Panc1 (cell line): ENCODE measurements at regions not wholly inside any gene's neighbourhood (a gene's known extent, or its start where the extent isn't known, plus 50 kb on each side); places are given as distances from the start of the nearest gene placed in this dataset.

Source experiments
- ATAC-seq: fragments of 200-7000 bp; cut with Tn5 transposase; 2 replicates; pipeline ENCODE4 v1.9.1; 2020; ENCODE audit warnings: mild to moderate bottlenecking, moderate library complexity
- BruUV-seq: library from RNA; stranded (reverse); fragments of 400-500 nt; replicated peaks from 2 replicates; lab custom pipeline; 2021; lab: Mats Ljungman, UMichigan
- CTCF ChIA-PET: fragments of 300-600 bp; sonication (Branson Sonifier 250); formaldehyde crosslinking; loops from one replicate; lab custom pipeline; 2022; ENCODE audit warnings: antibody characterized with exemption; lab: Charles Lee
- POLR2A ChIA-PET: fragments of 300-600 bp; sonication (Branson Sonifier 250); formaldehyde crosslinking; loops from one replicate; lab custom pipeline; 2022; ENCODE audit warnings: antibody characterized with exemption; lab: Charles Lee
- DNase-seq: peaks from one replicate; pipeline ENCODE4 v3.0.0-alpha.2; 2010; ENCODE audit warnings: low read depth, low spot score
- H3K27ac ChIP-seq: 2 replicates; pipeline ENCODE4 v1.5.1; 2011; ENCODE audit warnings: mild to moderate bottlenecking, low read length, inconsistent platforms
- H3K27me3 ChIP-seq: fragments of 200-500 bp; sonication (Bioruptor generic); 2 replicates; pipeline ENCODE4 v1.6.0; 2014; ENCODE audit warnings: low read length, inconsistent platforms; ENCODE audit not compliant: control insufficient read depth, insufficient read depth
- H3K36me3 ChIP-seq: fragments of 200-500 bp; sonication (Bioruptor generic); 2 replicates; pipeline ENCODE4 v1.5.1; 2014; ENCODE audit warnings: inconsistent platforms, mild to moderate bottlenecking, low read length, moderate library complexity; ENCODE audit not compliant: control insufficient read depth, insufficient read depth
- H3K4me1 ChIP-seq: 2 replicates; pipeline ENCODE4 v1.5.1; 2011; ENCODE audit warnings: inconsistent platforms, mild to moderate bottlenecking, low read length, moderate library complexity; ENCODE audit not compliant: control insufficient read depth, insufficient read depth
- H3K4me3 ChIP-seq, 2 experiments: 2 replicates each; pipeline ENCODE4 v1.5.1; 2011 to 2012; ENCODE audit warnings: low read depth in 2 of 2, low read length in 2 of 2, mild to moderate bottlenecking in 2 of 2, inconsistent platforms in 1 of 2, moderate library complexity in 1 of 2
- H3K9me3 ChIP-seq: fragments of 200-500 bp; sonication (Bioruptor generic); 2 replicates; pipeline ENCODE4 v1.5.1; 2014; ENCODE audit warnings: low read depth, mild to moderate bottlenecking, inconsistent platforms, low read length, moderate library complexity; ENCODE audit not compliant: control insufficient read depth, insufficient read depth
- POLR2AphosphoS5 ChIP-seq: IDR thresholded peaks from 2 replicates; pipeline ENCODE4 v1.6.1; 2012; ENCODE audit warnings: mild to moderate bottlenecking, low read depth, low read length, moderate library complexity
- SIN3A ChIP-seq: IDR thresholded peaks from 2 replicates; pipeline ENCODE4 v1.6.1; 2012; ENCODE audit warnings: low read depth, mild to moderate bottlenecking, low read length, moderate library complexity, borderline replicate concordance; ENCODE audit not compliant: insufficient read depth
- TCF7L2 ChIP-seq: IDR thresholded peaks from 2 replicates; pipeline ENCODE4 v1.6.1; 2011; ENCODE audit warnings: mild to moderate bottlenecking, low read depth, low read length, inconsistent platforms
- in situ Hi-C: cut with HindIII; loops from 2 replicates; pipeline ENCODE4 v1.10.0; 2016; ENCODE audit warnings: low sequenced_read_pairs, low pct_unique_long_range_greater_than_20kb
- intact Hi-C: fragments of 100-400 bp; cut with micrococcal nuclease; formaldehyde crosslinking; loops from one replicate; pipeline ENCODE4 v1.10.0; 2022; ENCODE audit not compliant: unreplicated experiment
- TF ChIP-seq, protein P1 (sequence below), 2 experiments: IDR thresholded peaks; 2 replicates each; pipeline ENCODE4 v1.6.1; 2011 to 2012; ENCODE audit warnings: low read depth in 2 of 2, control low read depth in 1 of 2, low read length in 1 of 2, mild to moderate bottlenecking in 1 of 2, moderate library complexity in 1 of 2; ENCODE audit not compliant: insufficient read depth in 1 of 2

GRCh38 chr1:236332092-236332758 lies 50.5 kb upstream of the ERO1B start:
- no TSS peak for BruUV-seq
- TF ChIP-seq TCF7L2: no peak
- no peak for TF ChIP-seq SIN3A
- TF ChIP-seq, protein P1, sequence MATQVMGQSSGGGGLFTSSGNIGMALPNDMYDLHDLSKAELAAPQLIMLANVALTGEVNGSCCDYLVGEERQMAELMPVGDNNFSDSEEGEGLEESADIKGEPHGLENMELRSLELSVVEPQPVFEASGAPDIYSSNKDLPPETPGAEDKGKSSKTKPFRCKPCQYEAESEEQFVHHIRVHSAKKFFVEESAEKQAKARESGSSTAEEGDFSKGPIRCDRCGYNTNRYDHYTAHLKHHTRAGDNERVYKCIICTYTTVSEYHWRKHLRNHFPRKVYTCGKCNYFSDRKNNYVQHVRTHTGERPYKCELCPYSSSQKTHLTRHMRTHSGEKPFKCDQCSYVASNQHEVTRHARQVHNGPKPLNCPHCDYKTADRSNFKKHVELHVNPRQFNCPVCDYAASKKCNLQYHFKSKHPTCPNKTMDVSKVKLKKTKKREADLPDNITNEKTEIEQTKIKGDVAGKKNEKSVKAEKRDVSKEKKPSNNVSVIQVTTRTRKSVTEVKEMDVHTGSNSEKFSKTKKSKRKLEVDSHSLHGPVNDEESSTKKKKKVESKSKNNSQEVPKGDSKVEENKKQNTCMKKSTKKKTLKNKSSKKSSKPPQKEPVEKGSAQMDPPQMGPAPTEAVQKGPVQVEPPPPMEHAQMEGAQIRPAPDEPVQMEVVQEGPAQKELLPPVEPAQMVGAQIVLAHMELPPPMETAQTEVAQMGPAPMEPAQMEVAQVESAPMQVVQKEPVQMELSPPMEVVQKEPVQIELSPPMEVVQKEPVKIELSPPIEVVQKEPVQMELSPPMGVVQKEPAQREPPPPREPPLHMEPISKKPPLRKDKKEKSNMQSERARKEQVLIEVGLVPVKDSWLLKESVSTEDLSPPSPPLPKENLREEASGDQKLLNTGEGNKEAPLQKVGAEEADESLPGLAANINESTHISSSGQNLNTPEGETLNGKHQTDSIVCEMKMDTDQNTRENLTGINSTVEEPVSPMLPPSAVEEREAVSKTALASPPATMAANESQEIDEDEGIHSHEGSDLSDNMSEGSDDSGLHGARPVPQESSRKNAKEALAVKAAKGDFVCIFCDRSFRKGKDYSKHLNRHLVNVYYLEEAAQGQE (IDR thresholded peaks at IDR 0.05; ENCODE audit: insufficient read depth in 1 of 2, low read depth in 2 of 2, low read length in 1 of 2): no peak
- no peak for TF ChIP-seq POLR2AphosphoS5
- no peak overlapping the region for H3K27ac ChIP-seq
- DNase-seq: no peak
- no peaks in the 10 kb centered on the region for H3K4me1 ChIP-seq
- ChIA-PET CTCF (no interaction called here), POLR2A (no interaction called here)
- H3K4me3 ChIP-seq: no peak overlapping the region
- H3K27me3 ChIP-seq: no peaks in the 10 kb centered on the region
- H3K36me3 ChIP-seq: no peaks in the 10 kb centered on the region
- ATAC-seq: no peak
- in situ Hi-C loops (no loop called here), intact Hi-C loops (no loop called here)
- no peaks in the 10 kb centered on the region for H3K9me3 ChIP-seq
